ENCODE measurements at regions not wholly inside any gene's neighbourhood (a gene's known extent, or its start where the extent isn't known, plus 50 kb on each side); places are given as distances from the start of the nearest gene placed in this dataset.

DNA sequence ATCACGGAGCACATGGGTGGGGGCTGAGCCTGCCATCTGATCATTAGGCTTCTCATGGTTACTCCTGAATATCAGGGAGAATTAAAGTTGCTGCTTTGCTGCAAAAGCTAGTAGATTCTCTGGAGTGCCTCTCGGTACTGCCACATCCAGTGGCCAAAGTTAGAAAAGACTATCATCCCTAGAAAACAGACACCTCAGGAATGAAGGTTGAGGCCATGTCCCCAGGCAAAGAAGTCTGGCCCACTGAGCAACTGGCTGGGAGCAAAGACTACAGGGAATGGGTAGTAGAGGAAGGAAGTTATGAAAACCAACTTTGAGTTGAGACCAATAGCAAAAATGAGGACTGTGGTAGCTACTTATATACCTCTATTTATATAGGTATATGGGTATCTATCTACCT lies 258.7 kb downstream of the EFCAB11 start:
- TF ChIP-seq, protein P1, sequence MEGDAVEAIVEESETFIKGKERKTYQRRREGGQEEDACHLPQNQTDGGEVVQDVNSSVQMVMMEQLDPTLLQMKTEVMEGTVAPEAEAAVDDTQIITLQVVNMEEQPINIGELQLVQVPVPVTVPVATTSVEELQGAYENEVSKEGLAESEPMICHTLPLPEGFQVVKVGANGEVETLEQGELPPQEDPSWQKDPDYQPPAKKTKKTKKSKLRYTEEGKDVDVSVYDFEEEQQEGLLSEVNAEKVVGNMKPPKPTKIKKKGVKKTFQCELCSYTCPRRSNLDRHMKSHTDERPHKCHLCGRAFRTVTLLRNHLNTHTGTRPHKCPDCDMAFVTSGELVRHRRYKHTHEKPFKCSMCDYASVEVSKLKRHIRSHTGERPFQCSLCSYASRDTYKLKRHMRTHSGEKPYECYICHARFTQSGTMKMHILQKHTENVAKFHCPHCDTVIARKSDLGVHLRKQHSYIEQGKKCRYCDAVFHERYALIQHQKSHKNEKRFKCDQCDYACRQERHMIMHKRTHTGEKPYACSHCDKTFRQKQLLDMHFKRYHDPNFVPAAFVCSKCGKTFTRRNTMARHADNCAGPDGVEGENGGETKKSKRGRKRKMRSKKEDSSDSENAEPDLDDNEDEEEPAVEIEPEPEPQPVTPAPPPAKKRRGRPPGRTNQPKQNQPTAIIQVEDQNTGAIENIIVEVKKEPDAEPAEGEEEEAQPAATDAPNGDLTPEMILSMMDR (IDR thresholded peaks at IDR 0.05; ENCODE audit: low read depth, low read length, poor library complexity, severe bottlenecking): no peak
- no peak for TF ChIP-seq EZH2phosphoT487 (IDR thresholded peaks at IDR 0.05; ENCODE audit: borderline replicate concordance, low read length)

All from DOHH2 (cell line).